Testis (tissue), 2 donors: ENCODE measurements at regions not wholly inside any gene's neighbourhood (a gene's known extent, or its start where the extent isn't known, plus 50 kb on each side); places are given as distances from the start of the nearest gene placed in this dataset.

Experiments
- DNase-seq: peaks from one replicate; pipeline ENCODE4 v3.0.0-alpha.2; 2019
- H3K27ac ChIP-seq, 2 donors: fragments of 200-600 bp; sonication (generic); one replicate each; pipeline ENCODE4 v1.5.1; 2019
- H3K27me3 ChIP-seq: fragments of 200-600 bp; sonication (generic); one replicate; pipeline ENCODE4 v1.5.1; 2019
- H3K36me3 ChIP-seq: fragments of 200-600 bp; sonication (generic); one replicate; pipeline ENCODE4 v1.5.1; 2017; ENCODE audit warnings: low read depth; ENCODE audit errors: missing control alignments
- H3K4me1 ChIP-seq: fragments of 200-600 bp; sonication (generic); one replicate; pipeline ENCODE4 v1.5.1; 2019
- H3K4me3 ChIP-seq, 2 donors: fragments of 200-600 bp; sonication (generic); one replicate each; pipeline ENCODE4 v1.5.1; 2017 to 2019
- H3K9me3 ChIP-seq: fragments of 200-600 bp; sonication (generic); one replicate; pipeline ENCODE4 v1.5.1; 2017
- CTCF ChIP-seq, 3 experiments: fragments of 450-650 bp in 2 of 3; fragments of 200-600 bp in 1 of 3; sonication (generic) in 1 of 3; IDR thresholded peaks; one replicate each; pipeline ENCODE4 v1.5.1; 2016 to 2019; ENCODE audit warnings: antibody characterized with exemption in 3 of 3, mild to moderate bottlenecking in 2 of 3, moderate library complexity in 1 of 3
- POLR2A ChIP-seq: fragments of 450-650 bp; IDR thresholded peaks from one replicate; pipeline ENCODE4 v1.6.1; 2017; ENCODE audit warnings: antibody characterized with exemption, mild to moderate bottlenecking, moderate library complexity
- WGBS, 2 donors: methylation state at CpG; one replicate each; pipeline ENCODE4 v1.1.5; 2018; 5-methylcytosine and 5-hydroxymethylcytosine counted together
- intact Hi-C: fragments of 100-400 bp; cut with DNase I; formaldehyde crosslinking; loops from one replicate; pipeline ENCODE4 v1.15.1; 2023; ENCODE audit warnings: low total_unique reads

GRCh38 chr1:30374400-30375070, 348.9 kb downstream of the MATN1 start:
- WGBS, 2 donors: 91 to 94% methylated on average over 15 to 20 of the region's 20 CpGs
- intact Hi-C loops: no loop called here

GRCh38 chr1:30373471-30374399, 349.6 kb downstream of the MATN1 start:
- TF ChIP-seq CTCF (IDR thresholded peaks at IDR 0.05): no peak
- no peak for TF ChIP-seq POLR2A

More at GRCh38 chr1:30374400-30375070, 348.9 kb downstream of the MATN1 start:
- no peaks in the 10 kb centered on the region for H3K9me3 ChIP-seq
- H3K27ac ChIP-seq: no peak overlapping the region
- peak; percentile 4 for DNase-seq
- TF ChIP-seq CTCF (IDR thresholded peaks at IDR 0.05) (no peak), POLR2A (no peak)
- no peaks in the 10 kb centered on the region for H3K36me3 ChIP-seq
- H3K27me3 ChIP-seq: no peaks in the 10 kb centered on the region
- peaks cover 7% of the 10 kb centered on the region for H3K4me1 ChIP-seq
- H3K4me3 ChIP-seq: no peak overlapping the region

GRCh38 chr1:30372792-30373433, 350.5 kb downstream of the MATN1 start:
- H3K4me3 ChIP-seq: no peak overlapping the region
- WGBS, 2 donors: 69 to 79% methylated on average over 6 to 7 of the region's 7 CpGs
- no peaks in the 10 kb centered on the region for H3K4me1 ChIP-seq
- no peaks in the 10 kb centered on the region for H3K9me3 ChIP-seq
- TF ChIP-seq POLR2A (no peak), CTCF (IDR thresholded peaks at IDR 0.05) (no peak)
- intact Hi-C loops: no loop called here
- DNase-seq: no peak
- no peak overlapping the region for H3K27ac ChIP-seq
- no peaks in the 10 kb centered on the region for H3K27me3 ChIP-seq
- no peaks in the 10 kb centered on the region for H3K36me3 ChIP-seq

More at GRCh38 chr1:30373471-30374399, 349.6 kb downstream of the MATN1 start:
- Histone ChIP-seq H3K27ac (no peak overlapping the region), H3K36me3 (no peaks in the 10 kb centered on the region), H3K4me1 (peaks cover under 1% of the 10 kb centered on the region), H3K9me3 (no peaks in the 10 kb centered on the region), H3K27me3 (no peaks in the 10 kb centered on the region), H3K4me3 (no peak overlapping the region)
- DNase-seq: no peak
- WGBS, 2 donors: 87 to 92% methylated on average over 20 to 25 of the region's 25 CpGs
- intact Hi-C loops: no loop called here

- 71 to 74% methylated on average over 7 of the region's 7 CpGs for WGBS, 2 donors
- Histone ChIP-seq H3K9me3 (no peaks in the 10 kb centered on the region), H3K36me3 (no peaks in the 10 kb centered on the region), H3K27me3 (no peaks in the 10 kb centered on the region), H3K4me1 (no peaks in the 10 kb centered on the region), H3K4me3 (no peak overlapping the region), H3K27ac (no peak overlapping the region)
- DNase-seq: no peak
- intact Hi-C loops: no loop called here
- TF ChIP-seq CTCF (IDR thresholded peaks at IDR 0.05) (no peak), POLR2A (no peak)
These were observed 351.2 kb downstream of the MATN1 start for GRCh38 chr1:30371888-30372791.
